ENCODE measurements at regions not wholly inside any gene's neighbourhood (a gene's known extent, or its start where the extent isn't known, plus 50 kb on each side); places are given as distances from the start of the nearest gene placed in this dataset.

GRCh38 chr3:72516361-72516760 is 331.9 kb downstream of the SHQ1 start:
- TF ChIP-seq CTCF (IDR thresholded peaks at IDR 0.05; ENCODE audit: insufficient read depth, low read length, poor library complexity, severe bottlenecking) (no peak), EZH2phosphoT487 (conservative IDR thresholded peaks at IDR 0.05; ENCODE audit: low read length) (no peak)

GRCh38 chr3:72515941-72516340 is 332.3 kb downstream of the SHQ1 start:
- Histone ChIP-seq H2AFZ (ENCODE audit: low read depth, low read length, severe bottlenecking) (no peak overlapping the region), H3K4me2 (ENCODE audit: low read depth, low read length, poor library complexity, severe bottlenecking) (no peak overlapping the region), H3K36me3 (ENCODE audit: low read length) (no peaks in the 10 kb centered on the region), H3K27me3 (ENCODE audit: low read length) (no peaks in the 10 kb centered on the region), H3K27ac (ENCODE audit: low read depth, low read length) (no peak overlapping the region), H3K4me3 (ENCODE audit: insufficient read depth, low read length, poor library complexity, severe bottlenecking) (no peak overlapping the region), H3K9ac (ENCODE audit: low read length) (no peak overlapping the region), H3K79me2 (ENCODE audit: insufficient read depth, low read length) (no peaks in the 10 kb centered on the region), H4K20me1 (ENCODE audit: low read depth, low read length) (no peaks in the 10 kb centered on the region), H3K9me2 (replicated peaks; ENCODE audit: insufficient read depth, low read length) (no peaks in the 10 kb centered on the region), H3K9me3 (ENCODE audit: insufficient read depth, low read length) (no peaks in the 10 kb centered on the region), H3F3A (ENCODE audit: insufficient read depth) (no peaks in the 10 kb centered on the region)
- no peak for TF ChIP-seq EZH2phosphoT487 (conservative IDR thresholded peaks at IDR 0.05; ENCODE audit: low read length)
- TF ChIP-seq CTCF (IDR thresholded peaks at IDR 0.05; ENCODE audit: insufficient read depth, low read length, poor library complexity, severe bottlenecking): no peak

More at GRCh38 chr3:72516361-72516760, 331.9 kb downstream of the SHQ1 start:
- no peak overlapping the region for H3K4me3 ChIP-seq (ENCODE audit: insufficient read depth, low read length, poor library complexity, severe bottlenecking)
- H3K9ac ChIP-seq (ENCODE audit: low read length): no peak overlapping the region
- no peak overlapping the region for H3K4me2 ChIP-seq (ENCODE audit: low read depth, low read length, poor library complexity, severe bottlenecking)
- H3K36me3 ChIP-seq (ENCODE audit: low read length): no peaks in the 10 kb centered on the region
- H3K27ac ChIP-seq (ENCODE audit: low read depth, low read length): no peak overlapping the region
- no peaks in the 10 kb centered on the region for H3K9me3 ChIP-seq (ENCODE audit: insufficient read depth, low read length)
- H3K27me3 ChIP-seq (ENCODE audit: low read length): no peaks in the 10 kb centered on the region
- no peak overlapping the region for H2AFZ ChIP-seq (ENCODE audit: low read depth, low read length, severe bottlenecking)
- no peaks in the 10 kb centered on the region for H4K20me1 ChIP-seq (ENCODE audit: low read depth, low read length)
- no peaks in the 10 kb centered on the region for H3F3A ChIP-seq (ENCODE audit: insufficient read depth)
- no peaks in the 10 kb centered on the region for H3K9me2 ChIP-seq (replicated peaks; ENCODE audit: insufficient read depth, low read length)
- H3K79me2 ChIP-seq (ENCODE audit: insufficient read depth, low read length): no peaks in the 10 kb centered on the region

GRCh38 chr3:72515281-72515680 is 333.0 kb downstream of the SHQ1 start:
- no peaks in the 10 kb centered on the region for H3K9me3 ChIP-seq (ENCODE audit: insufficient read depth, low read length)
- H3K27ac ChIP-seq (ENCODE audit: low read depth, low read length): no peak overlapping the region
- H3F3A ChIP-seq (ENCODE audit: insufficient read depth): no peaks in the 10 kb centered on the region
- H3K4me3 ChIP-seq (ENCODE audit: insufficient read depth, low read length, poor library complexity, severe bottlenecking): no peak overlapping the region
- no peaks in the 10 kb centered on the region for H3K36me3 ChIP-seq (ENCODE audit: low read length)
- no peaks in the 10 kb centered on the region for H3K27me3 ChIP-seq (ENCODE audit: low read length)
- no peak overlapping the region for H2AFZ ChIP-seq (ENCODE audit: low read depth, low read length, severe bottlenecking)
- no peak overlapping the region for H3K4me2 ChIP-seq (ENCODE audit: low read depth, low read length, poor library complexity, severe bottlenecking)
- no peaks in the 10 kb centered on the region for H4K20me1 ChIP-seq (ENCODE audit: low read depth, low read length)
- H3K79me2 ChIP-seq (ENCODE audit: insufficient read depth, low read length): no peaks in the 10 kb centered on the region
- H3K9ac ChIP-seq (ENCODE audit: low read length): no peak overlapping the region
- no peaks in the 10 kb centered on the region for H3K9me2 ChIP-seq (replicated peaks; ENCODE audit: insufficient read depth, low read length)
- TF ChIP-seq CTCF (IDR thresholded peaks at IDR 0.05; ENCODE audit: insufficient read depth, low read length, poor library complexity, severe bottlenecking) (no peak), EZH2phosphoT487 (conservative IDR thresholded peaks at IDR 0.05; ENCODE audit: low read length) (no peak)

Data from SU-DHL-6 (cell line).